ENCODE measurements at regions not wholly inside any gene's neighbourhood (a gene's known extent, or its start where the extent isn't known, plus 50 kb on each side); places are given as distances from the start of the nearest gene placed in this dataset.

- Histone ChIP-seq H3K27ac (ENCODE audit: low read depth, low read length) (no peak overlapping the region), H3K4me3 (ENCODE audit: low read depth, low read length) (no peak overlapping the region), H3K9me3 (ENCODE audit: control insufficient read depth, insufficient read depth, low read length) (no peaks in the 10 kb centered on the region), H3K27me3 (ENCODE audit: control insufficient read depth, insufficient read depth, low read length) (no peaks in the 10 kb centered on the region)
- no peak for DNase-seq (ENCODE audit: low read depth, low spot score)
- TF ChIP-seq CTCF (IDR thresholded peaks at IDR 0.05; ENCODE audit: low read depth, low read length), result no peak
- ChIA-PET POLR2A (no interaction called here), CTCF (no interaction called here)
Measured at GRCh38 chr13:62057286-62057685, 641.6 kb upstream of the PCDH20 start.

GRCh38 chr13:62049992-62050391 lies 634.3 kb upstream of the PCDH20 start:
- ChIA-PET POLR2A (no interaction called here), CTCF (no interaction called here)
- no peaks in the 10 kb centered on the region for H3K27me3 ChIP-seq (ENCODE audit: control insufficient read depth, insufficient read depth, low read length)
- H3K4me3 ChIP-seq (ENCODE audit: low read depth, low read length), result no peak overlapping the region
- H3K9me3 ChIP-seq (ENCODE audit: control insufficient read depth, insufficient read depth, low read length), result peaks cover 7% of the 10 kb centered on the region
- DNase-seq (ENCODE audit: low read depth, low spot score), result no peak
- no peak overlapping the region for H3K27ac ChIP-seq (ENCODE audit: low read depth, low read length)
- no peak for TF ChIP-seq CTCF (IDR thresholded peaks at IDR 0.05; ENCODE audit: low read depth, low read length)

DNA sequence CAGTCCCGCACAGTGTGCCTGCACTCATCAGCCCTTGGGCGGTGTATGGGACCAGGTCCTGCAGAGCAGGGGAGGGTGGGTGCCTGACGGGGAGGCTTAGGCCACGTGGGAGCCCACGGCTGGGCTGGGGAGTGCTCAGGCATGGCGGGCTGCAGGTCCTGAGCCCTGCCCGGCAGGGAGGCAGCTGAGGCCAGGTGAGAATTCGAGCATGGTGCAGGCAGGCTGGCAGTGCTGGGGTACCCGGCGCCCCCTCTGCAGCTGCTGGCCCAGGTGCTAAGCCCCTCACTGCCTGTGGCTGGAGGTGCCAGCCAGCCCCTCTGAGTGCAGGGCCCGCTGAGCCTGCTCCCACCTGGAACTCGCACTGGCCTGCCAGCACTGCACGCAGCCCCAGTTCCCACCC lies 630.9 kb upstream of the PCDH20 start:
- ChIA-PET CTCF (no interaction called here), POLR2A (no interaction called here)
- Histone ChIP-seq H3K9me3 (ENCODE audit: control insufficient read depth, insufficient read depth, low read length) (peaks cover 7% of the 10 kb centered on the region), H3K27ac (ENCODE audit: low read depth, low read length) (no peak overlapping the region), H3K4me3 (ENCODE audit: low read depth, low read length) (no peak overlapping the region), H3K27me3 (ENCODE audit: control insufficient read depth, insufficient read depth, low read length) (no peaks in the 10 kb centered on the region)
- DNase-seq (ENCODE audit: low read depth, low spot score), result no peak
- no peak for TF ChIP-seq CTCF (IDR thresholded peaks at IDR 0.05; ENCODE audit: low read depth, low read length)

DNA sequence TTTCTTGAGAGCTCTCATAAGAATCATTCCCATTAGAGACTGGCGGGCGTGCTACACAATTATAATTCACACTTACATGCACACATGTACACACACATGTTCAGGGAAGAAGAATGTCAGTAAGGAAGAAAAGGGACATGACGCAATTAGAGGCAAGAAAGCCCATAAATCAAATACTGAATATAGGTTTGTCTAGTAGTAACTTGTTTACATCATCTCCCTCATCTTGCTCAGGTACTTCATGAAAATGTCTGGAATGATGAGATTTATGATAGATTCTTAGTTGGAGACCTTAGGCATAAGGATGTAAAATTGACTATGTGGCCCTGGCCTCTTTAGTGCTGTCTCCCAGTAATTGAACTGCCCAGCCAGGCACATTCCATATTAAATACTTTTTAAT lies 628.0 kb upstream of the PCDH20 start:
- H3K27me3 ChIP-seq (ENCODE audit: control insufficient read depth, insufficient read depth, low read length), result no peaks in the 10 kb centered on the region
- no peak for DNase-seq (ENCODE audit: low read depth, low spot score)
- H3K4me3 ChIP-seq (ENCODE audit: low read depth, low read length), result no peak overlapping the region
- H3K9me3 ChIP-seq (ENCODE audit: control insufficient read depth, insufficient read depth, low read length), result peaks cover 7% of the 10 kb centered on the region
- ChIA-PET CTCF (interaction anchor here (0.6 kb wide), 1 partner anchor 185 kb away, joined by 3 read pairs; no protein-coding TSS in a partner anchor), POLR2A (no interaction called here)
- H3K27ac ChIP-seq (ENCODE audit: low read depth, low read length), result no peak overlapping the region
- TF ChIP-seq CTCF (IDR thresholded peaks at IDR 0.05; ENCODE audit: low read depth, low read length), result no peak

DNA sequence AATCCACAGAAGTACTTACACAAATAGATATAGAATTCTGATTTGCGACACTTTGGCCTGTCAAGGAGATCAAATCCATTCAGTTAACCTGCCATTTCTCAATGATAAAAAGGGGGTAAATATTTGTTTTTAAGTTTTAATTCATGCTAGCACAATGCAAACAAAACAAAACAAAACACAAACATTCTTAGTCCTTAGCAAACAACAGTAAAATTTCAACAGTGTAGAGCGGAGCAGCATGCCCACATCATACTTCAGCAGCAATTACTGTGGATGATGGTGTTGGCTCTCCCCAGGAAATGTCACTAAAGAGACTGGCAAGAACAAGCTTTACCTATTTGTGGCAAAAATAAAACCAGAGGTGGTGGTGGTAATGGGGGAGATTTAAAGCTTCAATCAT lies 625.2 kb upstream of the PCDH20 start:
- CTCF ChIA-PET, result no interaction called here
- no peaks in the 10 kb centered on the region for H3K27me3 ChIP-seq (ENCODE audit: control insufficient read depth, insufficient read depth, low read length)

More for the DNA sequence above, 625.2 kb upstream of the PCDH20 start:
- Histone ChIP-seq H3K9me3 (ENCODE audit: control insufficient read depth, insufficient read depth, low read length) (no peaks in the 10 kb centered on the region), H3K4me3 (ENCODE audit: low read depth, low read length) (no peak overlapping the region), H3K27ac (ENCODE audit: low read depth, low read length) (no peak overlapping the region)
- DNase-seq (ENCODE audit: low read depth, low spot score), result no peak
- POLR2A ChIA-PET, result no interaction called here
- TF ChIP-seq CTCF (IDR thresholded peaks at IDR 0.05; ENCODE audit: low read depth, low read length), result no peak

Data from AG04450 (cell line).